Upper lobe of right lung (tissue), 1 donor: ENCODE measurements at regions not wholly inside any gene's neighbourhood (a gene's known extent, or its start where the extent isn't known, plus 50 kb on each side); places are given as distances from the start of the nearest gene placed in this dataset.

ENCODE experiments used
- ATAC-seq: fragments of 200-7000 bp; cut with Tn5 transposase; one replicate; pipeline ENCODE4 v1.9.1; 2020; ENCODE audit warnings: mild to moderate bottlenecking, moderate library complexity
- DNase-seq: peaks from one replicate; pipeline ENCODE4 v3.0.0-alpha.2; 2020
- H3K27ac ChIP-seq: fragments of 200-600 bp; one replicate; pipeline ENCODE4 v1.8.0; 2022
- H3K27me3 ChIP-seq: fragments of 200-600 bp; one replicate; pipeline ENCODE4 v1.8.0; 2022; ENCODE audit warnings: mild to moderate bottlenecking
- H3K36me3 ChIP-seq: fragments of 200-600 bp; one replicate; pipeline ENCODE4 v1.8.0; 2022
- H3K4me1 ChIP-seq: fragments of 200-600 bp; one replicate; pipeline ENCODE4 v1.8.0; 2022
- H3K4me3 ChIP-seq: fragments of 200-600 bp; one replicate; pipeline ENCODE4 v1.8.0; 2022; ENCODE audit warnings: mild to moderate bottlenecking
- H3K9me3 ChIP-seq: fragments of 200-600 bp; one replicate; pipeline ENCODE4 v1.8.0; 2022
- intact Hi-C: fragments of 100-400 bp; cut with DNase I; formaldehyde crosslinking; loops from one replicate; pipeline ENCODE4 v1.11.0; 2022
- TF ChIP-seq, protein P1 (sequence below): fragments of 200-600 bp; IDR thresholded peaks from one replicate; pipeline ENCODE4 v1.8.0; 2022; ENCODE audit warnings: antibody characterized with exemption
- donor health status: DM: no; HTN: yes; CAD: no; lungs with severe emphysema.

DNA sequence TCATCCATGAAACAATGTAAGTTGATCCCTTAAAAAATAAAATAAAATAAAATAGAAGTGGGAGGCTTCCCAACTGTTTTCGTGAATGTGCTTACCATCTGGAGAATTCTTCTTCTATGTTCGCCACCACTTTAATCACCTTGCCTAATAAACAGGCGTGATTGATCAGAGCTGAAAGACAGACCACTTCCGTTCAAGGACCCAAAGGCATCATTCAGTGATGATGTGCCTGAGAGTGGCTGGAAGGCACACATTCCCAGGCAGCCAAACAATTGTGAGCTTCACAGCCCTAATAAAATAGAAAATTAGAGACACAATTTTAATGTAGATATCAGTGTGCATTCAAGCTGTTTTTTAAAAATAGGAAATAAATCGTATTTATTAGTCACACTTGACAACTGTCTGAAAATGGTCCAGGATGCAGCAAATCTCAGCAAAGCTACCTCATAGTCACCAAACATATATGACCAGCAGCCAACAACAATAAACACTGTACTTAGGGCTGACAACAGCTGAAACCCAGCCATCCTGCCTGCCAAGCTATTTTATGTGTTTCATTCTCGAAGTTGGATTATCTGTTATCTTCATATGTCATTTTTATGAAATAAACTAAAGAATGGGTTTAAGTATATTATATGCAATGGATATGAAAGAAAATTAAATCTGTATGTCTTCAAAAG is 163.2 kb upstream of the FAM9B start:
- Histone ChIP-seq H3K27me3 (no peaks in the 10 kb centered on the region), H3K36me3 (no peaks in the 10 kb centered on the region), H3K27ac (no peak overlapping the region), H3K4me3 (no peak overlapping the region), H3K9me3 (no peaks in the 10 kb centered on the region), H3K4me1 (no peaks in the 10 kb centered on the region)
- DNase-seq, result no peak
- TF ChIP-seq, protein P1, sequence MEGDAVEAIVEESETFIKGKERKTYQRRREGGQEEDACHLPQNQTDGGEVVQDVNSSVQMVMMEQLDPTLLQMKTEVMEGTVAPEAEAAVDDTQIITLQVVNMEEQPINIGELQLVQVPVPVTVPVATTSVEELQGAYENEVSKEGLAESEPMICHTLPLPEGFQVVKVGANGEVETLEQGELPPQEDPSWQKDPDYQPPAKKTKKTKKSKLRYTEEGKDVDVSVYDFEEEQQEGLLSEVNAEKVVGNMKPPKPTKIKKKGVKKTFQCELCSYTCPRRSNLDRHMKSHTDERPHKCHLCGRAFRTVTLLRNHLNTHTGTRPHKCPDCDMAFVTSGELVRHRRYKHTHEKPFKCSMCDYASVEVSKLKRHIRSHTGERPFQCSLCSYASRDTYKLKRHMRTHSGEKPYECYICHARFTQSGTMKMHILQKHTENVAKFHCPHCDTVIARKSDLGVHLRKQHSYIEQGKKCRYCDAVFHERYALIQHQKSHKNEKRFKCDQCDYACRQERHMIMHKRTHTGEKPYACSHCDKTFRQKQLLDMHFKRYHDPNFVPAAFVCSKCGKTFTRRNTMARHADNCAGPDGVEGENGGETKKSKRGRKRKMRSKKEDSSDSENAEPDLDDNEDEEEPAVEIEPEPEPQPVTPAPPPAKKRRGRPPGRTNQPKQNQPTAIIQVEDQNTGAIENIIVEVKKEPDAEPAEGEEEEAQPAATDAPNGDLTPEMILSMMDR, result no peak
- no peak for ATAC-seq
- intact Hi-C loops, result no loop called here

DNA sequence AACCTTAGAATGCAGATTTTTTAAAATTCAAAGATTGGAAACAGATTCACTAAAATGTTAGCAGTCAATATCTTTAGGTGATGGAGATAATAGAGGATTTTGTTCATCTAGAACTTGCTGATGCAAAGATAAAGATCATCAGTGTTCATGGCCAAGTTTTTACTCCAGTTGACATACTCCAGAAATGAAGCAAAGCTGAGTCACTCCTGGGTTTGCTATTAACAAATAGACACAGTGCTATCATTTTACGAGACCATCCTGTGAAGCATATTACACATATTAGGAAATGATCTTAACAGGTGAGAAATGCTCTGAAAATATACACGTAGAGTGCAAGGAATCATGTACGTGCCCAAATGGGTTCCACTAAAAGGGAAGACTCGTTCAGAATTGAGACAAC is 170.6 kb upstream of the FAM9B start:
- Histone ChIP-seq H3K4me3 (no peak overlapping the region), H3K27me3 (no peaks in the 10 kb centered on the region), H3K27ac (no peak overlapping the region), H3K9me3 (no peaks in the 10 kb centered on the region), H3K36me3 (no peaks in the 10 kb centered on the region), H3K4me1 (no peaks in the 10 kb centered on the region)
- intact Hi-C loops, result no loop called here
- TF ChIP-seq, protein P1, result no peak
- DNase-seq, result no peak
- ATAC-seq, result no peak

DNA sequence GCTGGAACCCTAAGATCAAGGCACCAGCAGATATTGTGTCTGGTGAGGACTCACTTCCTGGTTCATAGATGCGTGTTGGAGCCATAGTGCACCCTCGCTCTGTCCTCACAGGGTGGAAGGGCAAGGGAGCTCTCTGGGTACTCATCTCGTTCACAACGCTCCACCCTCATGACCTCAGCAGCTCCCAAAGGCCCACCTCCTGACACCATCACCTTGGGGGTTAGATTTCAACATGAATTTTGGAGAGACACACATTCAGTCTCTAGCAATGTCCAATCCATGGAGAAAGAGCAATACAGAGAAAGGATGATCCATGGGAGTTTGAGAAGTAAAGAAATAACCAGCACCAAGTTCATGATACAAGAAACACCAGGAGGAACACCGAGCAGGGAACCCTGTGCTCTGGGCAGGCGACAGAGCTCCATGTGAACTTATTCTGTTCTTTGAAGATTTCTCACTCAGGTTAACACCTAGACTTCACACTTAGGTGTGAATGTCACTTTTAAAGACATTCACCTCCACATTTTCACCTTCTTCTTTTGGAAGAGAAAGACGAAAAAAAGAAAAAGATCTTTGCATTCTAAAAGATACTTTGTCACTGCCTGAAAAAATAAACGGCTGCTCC is 171.8 kb upstream of the FAM9B start:
- ATAC-seq, result no peak
- no peaks in the 10 kb centered on the region for H3K36me3 ChIP-seq
- no peak for DNase-seq
- no peaks in the 10 kb centered on the region for H3K9me3 ChIP-seq
- H3K4me1 ChIP-seq, result no peaks in the 10 kb centered on the region
- no peak overlapping the region for H3K4me3 ChIP-seq
- no peak overlapping the region for H3K27ac ChIP-seq
- TF ChIP-seq, protein P1, result no peak
- H3K27me3 ChIP-seq, result no peaks in the 10 kb centered on the region
- intact Hi-C loops, result no loop called here

DNA sequence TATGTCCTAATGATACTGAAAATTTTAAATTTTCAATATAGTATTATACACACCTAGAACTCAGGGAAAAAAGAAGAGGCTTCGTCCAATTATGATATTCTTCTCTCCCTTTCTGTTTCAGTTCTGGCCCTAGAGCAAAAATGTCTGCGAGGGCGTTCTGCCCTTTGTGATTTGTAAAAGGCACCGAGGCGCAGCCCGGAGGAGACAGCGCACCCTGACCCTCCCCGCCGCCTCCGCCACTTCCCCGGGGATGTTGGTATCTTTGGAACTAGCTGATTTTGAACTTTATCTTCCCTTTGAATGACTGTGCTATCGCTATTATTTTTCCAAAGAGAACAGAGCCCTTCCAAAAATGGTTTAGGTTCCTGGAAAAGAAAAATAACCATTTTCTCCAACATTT is 173.2 kb upstream of the FAM9B start:
- Histone ChIP-seq H3K9me3 (no peaks in the 10 kb centered on the region), H3K4me3 (no peak overlapping the region), H3K36me3 (no peaks in the 10 kb centered on the region), H3K27me3 (no peaks in the 10 kb centered on the region), H3K4me1 (no peaks in the 10 kb centered on the region), H3K27ac (no peak overlapping the region)
- DNase-seq (no peak), ATAC-seq (no peak)
- intact Hi-C loops, result no loop called here
- TF ChIP-seq, protein P1, result no peak

DNA sequence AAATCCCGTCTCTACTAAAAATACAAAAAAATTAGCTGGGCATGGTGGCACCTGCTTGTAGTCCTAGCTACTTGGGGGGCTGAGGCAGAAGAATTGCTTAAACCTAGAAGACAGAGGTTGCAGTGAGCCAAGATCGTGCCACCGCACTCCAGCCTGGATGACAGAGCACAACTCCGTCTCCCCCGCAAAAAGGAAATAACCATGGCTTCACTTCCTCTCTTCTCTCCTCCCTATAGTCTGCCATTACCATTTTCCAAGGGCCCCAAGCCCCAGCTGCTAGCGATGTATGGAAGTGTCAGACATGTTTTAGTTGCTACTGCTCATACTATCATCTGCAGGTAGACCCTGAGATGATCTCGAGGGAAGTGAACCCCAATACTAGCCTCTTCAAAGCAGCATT is 177.3 kb upstream of the FAM9B start:
- TF ChIP-seq, protein P1, result no peak
- Histone ChIP-seq H3K4me3 (no peak overlapping the region), H3K36me3 (no peaks in the 10 kb centered on the region), H3K9me3 (no peaks in the 10 kb centered on the region), H3K27me3 (no peaks in the 10 kb centered on the region), H3K4me1 (no peaks in the 10 kb centered on the region), H3K27ac (no peak overlapping the region)
- ATAC-seq, result no peak
- intact Hi-C loops, result no loop called here
- DNase-seq, result no peak
